Activated T-cell treated with anti-CD3 and anti-CD28 coated beads, Interleukin-2, amount 50 U/mL, for 72 hours (primary cell): ENCODE measurements at regions not wholly inside any gene's neighbourhood (a gene's known extent, or its start where the extent isn't known, plus 50 kb on each side); places are given as distances from the start of the nearest gene placed in this dataset.

ENCODE experiments used
- ATAC-seq, 2 donors: fragments of 150-1000 bp; cut with Tn5 transposase; replicated peaks in 1 of 2; 2 replicates each; pipeline ENCODE4 v1.10.0; 2021; ENCODE audit warnings: moderate library complexity in 2 of 2, mild to moderate bottlenecking in 1 of 2
- DNase-seq, 2 donors: peaks; one replicate each; pipeline ENCODE4 v3.0.0; 2021 to 2022; ENCODE audit warnings: mixed read lengths in 1 of 2
- H3K27ac Mint-ChIP-seq: one replicate; pipeline ENCODE4 v1.8.0; 2022; ENCODE audit warnings: mild to moderate bottlenecking, moderate library complexity, mixed read lengths
- H3K27me3 Mint-ChIP-seq: one replicate; pipeline ENCODE4 v1.8.0; 2022; ENCODE audit warnings: low read depth, mixed read lengths
- H3K36me3 Mint-ChIP-seq, 2 donors: one replicate each; pipeline ENCODE4 v1.8.0; 2022; ENCODE audit warnings: mixed read lengths in 2 of 2, mild to moderate bottlenecking in 1 of 2; ENCODE audit not compliant: insufficient read depth in 2 of 2
- H3K4me1 Mint-ChIP-seq: one replicate; pipeline ENCODE4 v1.8.0; 2022; ENCODE audit warnings: low read depth, mixed read lengths
- H3K4me3 Mint-ChIP-seq, 2 donors: one replicate each; pipeline ENCODE4 v1.8.0; 2022; ENCODE audit warnings: mild to moderate bottlenecking in 2 of 2, mixed read lengths in 2 of 2, moderate library complexity in 2 of 2
- H3K9me3 Mint-ChIP-seq, 2 donors: one replicate each; pipeline ENCODE4 v1.8.0; 2022; ENCODE audit warnings: mixed read lengths in 2 of 2

- ATAC-seq (no peak), DNase-seq (no peak)
- Mint-ChIP-seq H3K9me3 (no peaks in the 10 kb centered on the region), H3K27ac (no peak overlapping the region), H3K4me3 (no peak overlapping the region), H3K4me1 (no peaks in the 10 kb centered on the region), H3K27me3 (peaks cover 12% of the 10 kb centered on the region), H3K36me3 (no peaks in the 10 kb centered on the region)
Measured at GRCh38 chr13:111508164-111508870, 187.9 kb downstream of the TEX29 start.

- DNase-seq (no peak), ATAC-seq (no peak)
- Mint-ChIP-seq H3K36me3 (no peaks in the 10 kb centered on the region), H3K27ac (no peak overlapping the region), H3K4me1 (no peaks in the 10 kb centered on the region), H3K9me3 (no peaks in the 10 kb centered on the region), H3K27me3 (peaks cover 7% of the 10 kb centered on the region), H3K4me3 (no peak overlapping the region)
Measured at GRCh38 chr13:111508902-111509509, 188.6 kb downstream of the TEX29 start.

DNA sequence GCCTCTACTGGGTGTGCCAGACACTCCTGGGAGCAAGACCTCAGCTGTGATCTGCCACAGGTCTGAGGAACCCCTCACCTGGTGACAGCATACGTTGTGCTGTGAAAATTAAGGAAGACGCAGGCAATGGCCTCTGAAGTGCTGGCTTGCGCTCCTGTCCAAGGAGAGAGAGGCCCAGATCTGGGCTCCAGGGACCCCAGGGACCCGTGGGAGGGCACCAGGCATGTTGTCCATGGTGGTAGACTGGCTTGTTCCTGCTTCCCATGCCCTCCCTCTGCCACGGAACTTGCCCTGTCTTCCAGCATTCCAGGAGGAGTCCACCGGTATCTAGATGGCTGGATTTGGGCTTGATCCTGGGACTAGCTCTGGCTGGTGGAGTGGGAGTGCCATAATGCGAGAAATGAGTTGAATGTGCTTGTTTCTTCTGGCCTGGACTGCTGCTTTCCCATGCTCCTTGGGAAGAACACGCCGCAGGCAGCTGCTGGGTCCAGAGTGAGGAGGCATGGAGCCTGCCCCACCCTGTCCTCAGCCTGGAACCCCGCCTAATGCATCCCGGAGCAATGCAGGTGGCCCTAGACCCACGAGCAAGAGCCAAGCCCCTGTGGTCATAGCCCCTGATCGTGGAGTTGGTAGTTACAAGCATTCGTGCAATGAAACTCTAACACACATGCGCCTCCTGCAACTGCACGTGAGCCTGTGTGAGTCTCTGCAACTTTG lies 190.2 kb downstream of the TEX29 start:
- Mint-ChIP-seq H3K36me3 (no peaks in the 10 kb centered on the region), H3K9me3 (no peaks in the 10 kb centered on the region), H3K4me3 (no peak overlapping the region), H3K4me1 (no peaks in the 10 kb centered on the region), H3K27ac (no peak overlapping the region), H3K27me3 (peaks cover 6% of the 10 kb centered on the region)
- ATAC-seq (no peak), DNase-seq (no peak)

DNA sequence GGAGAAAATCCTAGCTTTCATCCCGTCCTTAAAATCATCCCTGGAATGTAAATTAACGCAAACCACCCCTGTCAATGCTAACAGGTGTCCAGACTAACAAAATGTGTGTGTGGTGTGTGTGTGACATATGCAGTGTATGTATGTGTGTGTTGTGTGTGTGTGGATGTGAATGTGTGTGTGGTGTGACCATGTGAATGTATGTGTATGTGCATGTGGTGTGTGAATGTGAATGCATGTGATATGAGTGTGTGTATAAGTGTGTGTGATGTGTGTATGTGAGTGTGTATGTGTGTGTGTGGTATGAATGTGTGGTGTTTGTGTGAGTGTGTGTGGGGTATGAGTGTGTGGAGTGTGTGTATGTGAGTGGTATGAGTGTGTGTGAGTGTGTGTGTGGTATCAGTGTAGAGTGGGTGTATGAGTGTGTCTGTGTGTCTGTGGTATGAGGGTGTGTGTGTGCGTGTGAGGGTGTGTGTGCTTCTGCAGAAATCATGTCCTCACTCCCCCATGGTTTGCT lies 190.8 kb downstream of the TEX29 start:
- Mint-ChIP-seq H3K36me3 (no peaks in the 10 kb centered on the region), H3K9me3 (no peaks in the 10 kb centered on the region), H3K4me1 (no peaks in the 10 kb centered on the region), H3K27me3 (peaks cover 6% of the 10 kb centered on the region), H3K27ac (no peak overlapping the region), H3K4me3 (no peak overlapping the region)
- DNase-seq, result no peak
- ATAC-seq, result no peak

GRCh38 chr13:111511805-111512504 lies 191.5 kb downstream of the TEX29 start:
- no peak overlapping the region for H3K4me3 Mint-ChIP-seq
- H3K27me3 Mint-ChIP-seq, result peaks cover 6% of the 10 kb centered on the region
- no peaks in the 10 kb centered on the region for H3K36me3 Mint-ChIP-seq
- ATAC-seq (no peak), DNase-seq (no peak)
- no peaks in the 10 kb centered on the region for H3K9me3 Mint-ChIP-seq
- no peaks in the 10 kb centered on the region for H3K4me1 Mint-ChIP-seq
- H3K27ac Mint-ChIP-seq, result no peak overlapping the region

GRCh38 chr13:111512707-111513106 lies 192.3 kb downstream of the TEX29 start:
- H3K27me3 Mint-ChIP-seq, result peaks cover 6% of the 10 kb centered on the region
- no peak overlapping the region for H3K4me3 Mint-ChIP-seq
- H3K9me3 Mint-ChIP-seq, result no peaks in the 10 kb centered on the region
- no peak for ATAC-seq
- H3K36me3 Mint-ChIP-seq, result no peaks in the 10 kb centered on the region
- no peak overlapping the region for H3K27ac Mint-ChIP-seq
- DNase-seq, result no peak
- no peaks in the 10 kb centered on the region for H3K4me1 Mint-ChIP-seq

- Mint-ChIP-seq H3K36me3 (no peaks in the 10 kb centered on the region), H3K27ac (no peak overlapping the region), H3K4me3 (no peak overlapping the region), H3K4me1 (no peaks in the 10 kb centered on the region), H3K27me3 (peaks cover 6% of the 10 kb centered on the region), H3K9me3 (no peaks in the 10 kb centered on the region)
- ATAC-seq, result no peak
- DNase-seq, result no peak
Measured at GRCh38 chr13:111513766-111514609, 193.5 kb downstream of the TEX29 start.

DNA sequence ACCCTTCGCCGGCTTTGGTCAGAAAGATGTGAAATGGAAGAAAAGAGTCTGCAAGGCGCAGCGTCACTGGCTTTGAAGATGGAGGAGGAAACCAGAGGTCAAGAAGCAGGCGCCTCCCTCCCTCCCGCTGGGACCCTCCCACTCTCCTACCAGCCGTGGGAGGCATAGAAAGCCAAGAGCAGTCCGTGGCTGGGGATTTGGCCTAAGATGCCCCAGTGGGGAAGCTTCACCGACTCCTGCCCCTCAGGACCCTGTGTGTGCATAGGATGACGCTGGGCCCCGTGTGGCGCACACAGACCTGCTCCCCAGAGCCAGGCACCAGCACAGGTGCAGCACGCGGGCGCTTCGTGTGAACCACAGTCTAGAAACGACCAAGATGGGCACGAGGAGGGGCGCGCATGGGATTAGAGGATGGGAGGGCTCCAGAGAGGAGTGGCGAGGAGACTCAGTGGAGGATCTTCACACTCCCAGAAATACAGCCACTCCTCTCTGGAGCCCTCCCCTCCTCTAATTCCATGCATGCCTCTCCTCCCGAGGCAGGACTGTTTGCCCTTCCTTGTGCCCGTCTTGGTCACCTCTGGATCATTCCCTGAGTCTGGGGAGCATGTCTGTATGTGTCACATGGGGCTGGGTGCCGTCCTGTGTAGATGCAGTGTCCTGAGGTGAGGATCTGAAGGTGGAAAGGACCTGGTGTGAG lies 194.3 kb downstream of the TEX29 start:
- H3K36me3 Mint-ChIP-seq, result no peaks in the 10 kb centered on the region
- H3K4me1 Mint-ChIP-seq, result no peaks in the 10 kb centered on the region
- DNase-seq (no peak), ATAC-seq (no peak)
- peaks cover 6% of the 10 kb centered on the region for H3K27me3 Mint-ChIP-seq
- no peak overlapping the region for H3K27ac Mint-ChIP-seq
- no peak overlapping the region for H3K4me3 Mint-ChIP-seq
- no peaks in the 10 kb centered on the region for H3K9me3 Mint-ChIP-seq

GRCh38 chr13:111515307-111515617 lies 194.8 kb downstream of the TEX29 start:
- Mint-ChIP-seq H3K27me3 (peaks cover 6% of the 10 kb centered on the region), H3K27ac (no peak overlapping the region), H3K4me3 (no peak overlapping the region), H3K36me3 (no peaks in the 10 kb centered on the region), H3K9me3 (no peaks in the 10 kb centered on the region), H3K4me1 (no peaks in the 10 kb centered on the region)
- ATAC-seq (no peak), DNase-seq (no peak)

GRCh38 chr13:111515635-111516034 lies 195.2 kb downstream of the TEX29 start:
- Mint-ChIP-seq H3K4me3 (no peak overlapping the region), H3K9me3 (no peaks in the 10 kb centered on the region), H3K4me1 (no peaks in the 10 kb centered on the region), H3K36me3 (no peaks in the 10 kb centered on the region), H3K27ac (no peak overlapping the region), H3K27me3 (peaks cover 6% of the 10 kb centered on the region)
- DNase-seq, result no peak
- no peak for ATAC-seq

DNA sequence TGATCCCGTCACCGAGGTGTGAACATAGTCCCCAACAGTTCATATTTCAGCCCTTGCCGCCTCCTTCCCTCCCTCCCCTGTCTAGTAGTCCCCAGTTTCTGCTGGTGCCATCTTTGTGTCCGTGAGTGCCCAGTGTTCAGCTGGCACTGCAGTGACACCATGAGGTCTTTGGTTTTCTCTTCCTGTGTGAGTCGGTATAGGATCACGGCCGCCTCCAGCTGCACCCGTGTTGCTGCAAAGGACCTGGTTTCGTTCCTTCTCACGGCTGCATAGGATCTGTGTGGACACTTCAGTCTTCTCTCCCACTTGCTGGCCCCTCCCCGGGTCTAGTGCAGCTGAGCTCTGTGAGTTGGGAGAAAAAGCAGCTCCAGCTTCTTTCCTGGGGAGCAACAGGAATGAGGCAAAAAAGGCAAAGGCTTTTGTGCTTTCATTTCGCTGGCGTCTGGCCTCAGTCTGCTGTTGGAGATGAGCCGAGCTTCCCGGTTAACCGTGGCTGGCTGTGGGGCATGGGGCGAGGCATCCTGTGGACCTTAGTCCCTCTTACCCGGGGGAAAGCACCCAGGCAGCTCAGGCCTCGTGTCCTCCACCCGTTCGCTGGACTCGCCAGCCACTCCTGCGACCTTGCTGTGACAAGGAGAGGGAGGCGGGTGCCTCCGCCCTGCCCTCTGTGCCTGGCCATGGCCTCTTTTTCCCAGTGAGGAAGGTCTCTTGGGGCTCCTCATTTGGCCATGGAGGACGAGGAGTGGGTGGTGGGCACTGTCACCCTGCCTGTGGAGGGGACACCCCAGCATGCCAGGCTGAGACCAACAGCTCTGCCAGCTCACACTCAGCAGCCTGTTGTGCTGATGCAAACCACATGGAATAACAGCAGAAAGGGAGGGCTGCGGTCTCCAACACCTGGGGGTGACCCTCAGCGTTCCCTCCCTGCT lies 196.5 kb downstream of the TEX29 start:
- Mint-ChIP-seq H3K9me3 (no peaks in the 10 kb centered on the region), H3K27ac (no peak overlapping the region), H3K36me3 (no peaks in the 10 kb centered on the region), H3K4me3 (no peak overlapping the region), H3K4me1 (no peaks in the 10 kb centered on the region), H3K27me3 (peaks cover 8% of the 10 kb centered on the region)
- no peak for ATAC-seq
- no peak for DNase-seq
